SJCRH30 (cell line): ENCODE measurements at regions not wholly inside any gene's neighbourhood (a gene's known extent, or its start where the extent isn't known, plus 50 kb on each side); places are given as distances from the start of the nearest gene placed in this dataset.

Experiments
- DNase-seq, 2 experiments: peaks; one replicate each; pipeline ENCODE4 v3.0.0-alpha.2; 2015 to 2020
- H3K27ac ChIP-seq: fragments of 250-450 bp; sonication (Bioruptor Pico); 2 replicates; pipeline ENCODE4 v1.5.1; 2020; ENCODE audit warnings: mild to moderate bottlenecking, moderate library complexity
- H3K27me3 ChIP-seq: fragments of 250-450 bp; sonication (Bioruptor Pico); 2 replicates; pipeline ENCODE4 v1.5.1; 2020; ENCODE audit warnings: mild to moderate bottlenecking, moderate library complexity
- H3K36me3 ChIP-seq: fragments of 250-450 bp; sonication (Bioruptor Pico); 2 replicates; pipeline ENCODE4 v1.5.1; 2020; ENCODE audit warnings: mild to moderate bottlenecking, moderate library complexity
- H3K4me1 ChIP-seq: fragments of 250-450 bp; sonication (Bioruptor Pico); 2 replicates; pipeline ENCODE4 v1.5.1; 2020; ENCODE audit warnings: mild to moderate bottlenecking, moderate library complexity
- H3K4me3 ChIP-seq: fragments of 250-450 bp; sonication (Bioruptor Pico); 2 replicates; pipeline ENCODE4 v1.5.1; 2020; ENCODE audit warnings: mild to moderate bottlenecking, moderate library complexity
- H3K9me3 ChIP-seq: fragments of 250-450 bp; sonication (Bioruptor Pico); replicated peaks from 2 replicates; pipeline ENCODE4 v1.5.1; 2020; ENCODE audit warnings: mild to moderate bottlenecking, moderate library complexity

GRCh38 chr15:88344786-88345185 is 88.2 kb upstream of the NTRK3 start:
- H3K9me3 ChIP-seq: no peaks in the 10 kb centered on the region; the same call in 1 of the 2 replicates
- no peak overlapping the region for H3K27ac ChIP-seq
- no peaks in the 10 kb centered on the region for H3K4me1 ChIP-seq
- H3K4me3 ChIP-seq: no peak overlapping the region
- DNase-seq: no peak
- H3K36me3 ChIP-seq: no peaks in the 10 kb centered on the region
- no peaks in the 10 kb centered on the region for H3K27me3 ChIP-seq

GRCh38 chr15:88342666-88343065 is 86.1 kb upstream of the NTRK3 start:
- H3K27me3 ChIP-seq: no peaks in the 10 kb centered on the region
- H3K27ac ChIP-seq: no peak overlapping the region
- H3K4me3 ChIP-seq: no peak overlapping the region
- no peak for DNase-seq
- H3K9me3 ChIP-seq: no peaks in the 10 kb centered on the region; the same call in 1 of the 2 replicates
- no peaks in the 10 kb centered on the region for H3K4me1 ChIP-seq
- no peaks in the 10 kb centered on the region for H3K36me3 ChIP-seq

GRCh38 chr15:88341653-88342052 is 85.1 kb upstream of the NTRK3 start:
- no peaks in the 10 kb centered on the region; the same call in 1 of the 2 replicates for H3K9me3 ChIP-seq
- H3K27ac ChIP-seq: no peak overlapping the region
- H3K4me3 ChIP-seq: no peak overlapping the region
- H3K36me3 ChIP-seq: no peaks in the 10 kb centered on the region
- H3K4me1 ChIP-seq: no peaks in the 10 kb centered on the region
- DNase-seq: no peak
- H3K27me3 ChIP-seq: no peaks in the 10 kb centered on the region

GRCh38 chr15:88341006-88341405 is 84.5 kb upstream of the NTRK3 start:
- DNase-seq: no peak
- no peaks in the 10 kb centered on the region; the same call in 1 of the 2 replicates for H3K9me3 ChIP-seq
- H3K4me1 ChIP-seq: no peaks in the 10 kb centered on the region
- no peak overlapping the region for H3K4me3 ChIP-seq
- no peak overlapping the region for H3K27ac ChIP-seq
- no peaks in the 10 kb centered on the region for H3K36me3 ChIP-seq
- H3K27me3 ChIP-seq: no peaks in the 10 kb centered on the region

- no peak overlapping the region for H3K4me3 ChIP-seq
- DNase-seq: no peak
- H3K36me3 ChIP-seq: no peaks in the 10 kb centered on the region
- no peaks in the 10 kb centered on the region for H3K27me3 ChIP-seq
- no peaks in the 10 kb centered on the region; the same call in 1 of the 2 replicates for H3K9me3 ChIP-seq
- H3K27ac ChIP-seq: no peak overlapping the region
- no peaks in the 10 kb centered on the region for H3K4me1 ChIP-seq
These were observed 81.5 kb upstream of the NTRK3 start for GRCh38 chr15:88337993-88338392.

GRCh38 chr15:88335074-88335473 is 78.5 kb upstream of the NTRK3 start:
- no peak overlapping the region for H3K4me3 ChIP-seq
- H3K9me3 ChIP-seq: no peaks in the 10 kb centered on the region
- no peaks in the 10 kb centered on the region for H3K4me1 ChIP-seq
- no peaks in the 10 kb centered on the region for H3K36me3 ChIP-seq
- no peak for DNase-seq
- no peaks in the 10 kb centered on the region for H3K27me3 ChIP-seq
- no peak overlapping the region for H3K27ac ChIP-seq

- Histone ChIP-seq H3K27ac (no peak overlapping the region), H3K4me3 (no peak overlapping the region), H3K4me1 (no peaks in the 10 kb centered on the region), H3K9me3 (no peaks in the 10 kb centered on the region), H3K27me3 (no peaks in the 10 kb centered on the region), H3K36me3 (no peaks in the 10 kb centered on the region)
- DNase-seq: no peak
These were observed 77.9 kb upstream of the NTRK3 start for GRCh38 chr15:88334436-88334835.

GRCh38 chr15:88331291-88331690 is 74.8 kb upstream of the NTRK3 start:
- peak; percentile 67 to 83 for DNase-seq
- Histone ChIP-seq H3K9me3 (no peaks in the 10 kb centered on the region), H3K36me3 (no peaks in the 10 kb centered on the region)

GRCh38 chr15:88326924-88327323 is 70.4 kb upstream of the NTRK3 start:
- Histone ChIP-seq H3K36me3 (no peaks in the 10 kb centered on the region), H3K4me3 (no peak overlapping the region), H3K27me3 (no peaks in the 10 kb centered on the region), H3K27ac (no peak overlapping the region), H3K4me1 (peaks cover 24% of the 10 kb centered on the region), H3K9me3 (no peaks in the 10 kb centered on the region)
- no peak for DNase-seq

More at GRCh38 chr15:88331291-88331690, 74.8 kb upstream of the NTRK3 start:
- Histone ChIP-seq H3K4me1 (no peaks in the 10 kb centered on the region), H3K4me3 (no peak overlapping the region), H3K27ac (no peak overlapping the region), H3K27me3 (no peaks in the 10 kb centered on the region)

GRCh38 chr15:88324741-88325065 is 68.2 kb upstream of the NTRK3 start:
- Histone ChIP-seq H3K36me3 (no peaks in the 10 kb centered on the region), H3K9me3 (no peaks in the 10 kb centered on the region), H3K4me3 (no peak overlapping the region), H3K4me1 (peaks cover 24% of the 10 kb centered on the region), H3K27ac (no peak overlapping the region), H3K27me3 (no peaks in the 10 kb centered on the region)
- peak; percentile 54 to 61 for DNase-seq

GRCh38 chr15:88323976-88324740 is 67.6 kb upstream of the NTRK3 start:
- Histone ChIP-seq H3K4me1 (peaks cover 24% of the 10 kb centered on the region), H3K27ac (peak overlapping the region; percentile 13; the same call in 1 of the 2 replicates), H3K9me3 (no peaks in the 10 kb centered on the region), H3K4me3 (no peak overlapping the region), H3K27me3 (no peaks in the 10 kb centered on the region), H3K36me3 (no peaks in the 10 kb centered on the region)
- peak; percentile 42 to 49 for DNase-seq

- Histone ChIP-seq H3K27me3 (no peaks in the 10 kb centered on the region), H3K27ac (no peak overlapping the region; the same call in 1 of the 2 replicates), H3K9me3 (no peaks in the 10 kb centered on the region), H3K4me3 (no peak overlapping the region), H3K4me1 (peaks cover 24% of the 10 kb centered on the region), H3K36me3 (no peaks in the 10 kb centered on the region)
- DNase-seq: no peak
These were observed 66.9 kb upstream of the NTRK3 start for GRCh38 chr15:88323468-88323867.

- H3K27me3 ChIP-seq: no peaks in the 10 kb centered on the region
- no peak overlapping the region for H3K27ac ChIP-seq
- H3K4me3 ChIP-seq: no peak overlapping the region
- no peak for DNase-seq
- no peaks in the 10 kb centered on the region for H3K36me3 ChIP-seq
- H3K9me3 ChIP-seq: no peaks in the 10 kb centered on the region
- peaks cover 24% of the 10 kb centered on the region for H3K4me1 ChIP-seq
These were observed 65.9 kb upstream of the NTRK3 start for GRCh38 chr15:88322461-88322860.

- Histone ChIP-seq H3K4me3 (no peak overlapping the region), H3K4me1 (peaks cover 24% of the 10 kb centered on the region), H3K36me3 (no peaks in the 10 kb centered on the region), H3K27ac (no peak overlapping the region), H3K9me3 (no peaks in the 10 kb centered on the region), H3K27me3 (no peaks in the 10 kb centered on the region)
- peak; percentile 30 to 59 for DNase-seq
These were observed 64.7 kb upstream of the NTRK3 start for GRCh38 chr15:88321271-88321670.

GRCh38 chr15:88316586-88316985 is 60.0 kb upstream of the NTRK3 start:
- Histone ChIP-seq H3K27ac (no peak overlapping the region), H3K4me3 (no peak overlapping the region), H3K4me1 (no peaks in the 10 kb centered on the region), H3K27me3 (no peaks in the 10 kb centered on the region), H3K9me3 (no peaks in the 10 kb centered on the region), H3K36me3 (no peaks in the 10 kb centered on the region)
- DNase-seq: no peak
